ENCODE measurements at regions not wholly inside any gene's neighbourhood (a gene's known extent, or its start where the extent isn't known, plus 50 kb on each side); places are given as distances from the start of the nearest gene placed in this dataset.
"Not testable (repeated sequence)": the region's sequence is repeated elsewhere in the genome, so short reads cannot be mapped to it uniquely, and the experiment has no call there.

GRCh38 chr4:23533859-23534258 lies 356.0 kb downstream of the PPARGC1A start:
- DNase-seq, result no peak

GRCh38 chr4:23516716-23517115 lies 373.1 kb downstream of the PPARGC1A start:
- DNase-seq, result no peak

GRCh38 chr4:23504083-23504482 lies 385.8 kb downstream of the PPARGC1A start:
- no peak for DNase-seq

- no peak for DNase-seq
Observed at GRCh38 chr4:23500894-23501449, 388.9 kb downstream of the PPARGC1A start.

GRCh38 chr4:23485801-23486200 lies 404.0 kb downstream of the PPARGC1A start:
- DNase-seq, result no peak

GRCh38 chr4:23484689-23485088 lies 405.2 kb downstream of the PPARGC1A start:
- DNase-seq, result no peak

GRCh38 chr4:23483320-23483960 lies 406.4 kb downstream of the PPARGC1A start:
- no peak for DNase-seq

- no peak for DNase-seq
Observed at GRCh38 chr4:23481566-23481965, 408.3 kb downstream of the PPARGC1A start.

- no peak for DNase-seq
Observed at GRCh38 chr4:23477905-23478304, 411.9 kb downstream of the PPARGC1A start.

- DNase-seq, result no peak
Observed at GRCh38 chr4:23476515-23477090, 413.2 kb downstream of the PPARGC1A start.

- DNase-seq, result no peak
Observed at GRCh38 chr4:23463071-23463470, 426.8 kb downstream of the PPARGC1A start.

- no peak for DNase-seq
Observed at GRCh38 chr4:23458054-23458453, 431.8 kb downstream of the PPARGC1A start.

GRCh38 chr4:23456864-23457263 lies 433.0 kb downstream of the PPARGC1A start:
- no peak for DNase-seq

GRCh38 chr4:23455456-23456158 lies 434.2 kb downstream of the PPARGC1A start:
- DNase-seq, result no peak

GRCh38 chr4:23441530-23442069 lies 448.2 kb downstream of the PPARGC1A start:
- no peak for DNase-seq

- no peak for DNase-seq
Observed at GRCh38 chr4:23438764-23439163, 451.1 kb downstream of the PPARGC1A start.

GRCh38 chr4:23429497-23429896 lies 460.4 kb downstream of the PPARGC1A start:
- DNase-seq, result no peak

- DNase-seq, result no peak
Observed at GRCh38 chr4:23425570-23425969, 464.3 kb downstream of the PPARGC1A start.

GRCh38 chr4:23423540-23423939 lies 466.3 kb downstream of the PPARGC1A start:
- DNase-seq, result no peak

GRCh38 chr4:23422878-23423277 lies 467.0 kb downstream of the PPARGC1A start:
- no peak for DNase-seq

- peak; percentile 33 for DNase-seq
Observed at GRCh38 chr4:23413631-23414030, 476.2 kb downstream of the PPARGC1A start.

GRCh38 chr4:23412701-23413100 lies 477.1 kb downstream of the PPARGC1A start:
- peak; percentile 34 for DNase-seq

- not testable (repeated sequence) for DNase-seq
Observed at GRCh38 chr4:23408913-23409312, 480.9 kb downstream of the PPARGC1A start.
